GM18502 (cell line): ENCODE measurements at regions not wholly inside any gene's neighbourhood (a gene's known extent, or its start where the extent isn't known, plus 50 kb on each side); places are given as distances from the start of the nearest gene placed in this dataset.

Experiments
- ATAC-seq: cut with Tn5 transposase; IDR thresholded peaks from one replicate; pipeline ENCODE4 v1.9.1; 2021; ENCODE audit warnings: mild to moderate bottlenecking; ENCODE audit not compliant: unreplicated experiment, poor library complexity

GRCh38 chr15:91699741-91700140, 153.8 kb upstream of the SLCO3A1 start:
- no peak for ATAC-seq

- ATAC-seq: no peak
Measured at GRCh38 chr15:91703274-91703673, 150.2 kb upstream of the SLCO3A1 start.

GRCh38 chr15:91704343-91704742, 149.2 kb upstream of the SLCO3A1 start:
- no peak for ATAC-seq

GRCh38 chr15:91706322-91707032, 147.0 kb upstream of the SLCO3A1 start:
- ATAC-seq: peak; percentile 67

GRCh38 chr15:91710080-91710698, 143.3 kb upstream of the SLCO3A1 start:
- no peak for ATAC-seq

- ATAC-seq: no peak
Measured at GRCh38 chr15:91711384-91712033, 142.0 kb upstream of the SLCO3A1 start.

GRCh38 chr15:91712286-91712685, 141.2 kb upstream of the SLCO3A1 start:
- no peak for ATAC-seq

GRCh38 chr15:91716536-91716935, 137.0 kb upstream of the SLCO3A1 start:
- no peak for ATAC-seq

- ATAC-seq: no peak
Measured at GRCh38 chr15:91717811-91718210, 135.7 kb upstream of the SLCO3A1 start.

GRCh38 chr15:91723959-91724358, 129.5 kb upstream of the SLCO3A1 start:
- no peak for ATAC-seq

- no peak for ATAC-seq
Measured at GRCh38 chr15:91733661-91734060, 119.8 kb upstream of the SLCO3A1 start.

GRCh38 chr15:91737151-91737818, 116.2 kb upstream of the SLCO3A1 start:
- ATAC-seq: no peak

- no peak for ATAC-seq
Measured at GRCh38 chr15:91741986-91742385, 111.5 kb upstream of the SLCO3A1 start.

- no peak for ATAC-seq
Measured at GRCh38 chr15:91751611-91752010, 101.9 kb upstream of the SLCO3A1 start.

GRCh38 chr15:91752081-91752785, 101.3 kb upstream of the SLCO3A1 start:
- no peak for ATAC-seq

- no peak for ATAC-seq
Measured at GRCh38 chr15:91759560-91759959, 93.9 kb upstream of the SLCO3A1 start.

- no peak for ATAC-seq
Measured at GRCh38 chr15:91765660-91766059, 87.8 kb upstream of the SLCO3A1 start.

- ATAC-seq: no peak
Measured at GRCh38 chr15:91769476-91769875, 84.0 kb upstream of the SLCO3A1 start.

GRCh38 chr15:91769894-91770293, 83.6 kb upstream of the SLCO3A1 start:
- ATAC-seq: no peak

GRCh38 chr15:91776104-91776503, 77.4 kb upstream of the SLCO3A1 start:
- no peak for ATAC-seq
